GM19240 (cell line): ENCODE measurements at regions not wholly inside any gene's neighbourhood (a gene's known extent, or its start where the extent isn't known, plus 50 kb on each side); places are given as distances from the start of the nearest gene placed in this dataset.
"Not testable (repeated sequence)": the region's sequence is repeated elsewhere in the genome, so short reads cannot be mapped to it uniquely, and the experiment has no call there.

ENCODE experiments used
- DNase-seq: peaks from one replicate; pipeline ENCODE4 v3.0.0; 2011; ENCODE audit warnings: low spot score; ENCODE audit not compliant: insufficient read length

DNA sequence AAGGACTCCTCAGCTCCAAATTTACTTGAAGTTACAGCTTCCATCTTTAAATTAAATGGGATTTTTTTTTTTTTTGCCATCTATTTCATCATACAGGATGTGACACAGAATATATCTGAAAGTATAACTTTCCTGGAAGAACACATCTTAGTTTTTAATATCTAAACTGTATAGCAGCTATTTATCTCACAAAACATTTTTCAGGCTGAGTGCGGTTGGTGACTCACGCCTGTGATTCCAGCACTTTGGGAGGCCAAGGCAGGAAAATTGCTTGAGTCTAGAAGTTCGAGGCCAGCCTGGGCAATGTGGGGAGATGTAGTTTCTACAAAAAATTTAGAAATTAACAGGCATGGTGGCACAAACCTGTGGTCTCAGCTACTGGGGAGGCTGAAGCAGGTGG, 142.3 kb upstream of the KCNJ18 start:
- not testable (repeated sequence) for DNase-seq

DNA sequence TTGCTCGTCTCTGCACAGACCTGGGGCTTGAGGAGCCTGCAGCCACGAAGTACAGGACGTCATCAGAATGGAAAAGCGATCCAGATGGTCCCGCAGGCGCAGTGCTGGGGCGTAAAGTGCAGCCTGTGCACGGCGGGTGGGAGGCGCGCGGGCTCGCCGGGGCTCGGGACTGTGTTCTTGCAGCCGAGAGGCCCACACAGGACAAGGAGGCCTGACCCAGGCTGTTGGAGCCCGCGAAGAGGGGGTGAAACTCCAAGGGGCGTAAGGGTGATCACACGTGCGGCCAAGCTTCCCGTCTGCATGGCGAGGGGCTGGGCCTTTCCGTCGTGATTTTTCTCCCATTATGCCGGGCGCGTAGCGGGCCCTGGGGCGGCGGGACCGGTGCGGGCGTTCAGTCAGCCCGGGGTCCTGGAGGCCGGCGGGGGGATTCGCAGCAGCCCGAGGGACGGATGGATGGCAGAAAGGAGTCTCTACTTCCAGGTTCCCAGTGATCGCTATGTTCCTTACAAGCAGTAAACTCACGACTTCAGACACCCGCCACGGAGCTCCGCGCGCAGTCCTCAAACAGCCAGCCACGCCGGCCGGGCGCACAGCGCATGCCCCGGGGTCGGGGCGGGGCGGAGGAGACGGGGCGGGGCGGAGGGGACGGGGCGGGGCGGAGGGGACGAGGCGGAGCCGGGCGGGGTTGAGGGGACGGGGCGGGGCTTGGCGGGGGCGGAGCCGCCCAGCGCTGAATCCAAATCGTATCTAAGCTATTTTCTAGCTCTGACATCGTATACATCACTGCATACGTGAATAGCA, 141.0 kb upstream of the KCNJ18 start:
- no peak for DNase-seq

DNA sequence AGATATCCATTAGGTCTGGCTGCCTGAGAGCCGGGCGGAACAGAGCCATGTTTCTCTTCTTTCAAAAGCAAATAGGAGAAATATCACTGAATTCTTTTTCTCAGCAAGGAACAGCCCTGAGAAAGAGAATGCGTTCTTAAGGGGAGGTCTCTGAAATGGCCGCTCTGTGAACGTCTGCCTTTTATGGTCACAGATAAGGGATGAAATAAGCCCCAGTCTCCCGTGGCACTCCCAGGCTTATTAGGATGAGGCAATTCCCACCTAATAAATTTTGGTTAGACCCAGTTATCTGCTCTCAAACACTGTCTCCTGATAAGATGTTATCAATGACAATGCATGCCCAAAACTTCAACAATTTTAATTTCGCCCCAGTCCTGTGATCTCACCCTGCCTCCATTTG, 133.4 kb upstream of the KCNJ18 start:
- DNase-seq, result not testable (repeated sequence)

DNA sequence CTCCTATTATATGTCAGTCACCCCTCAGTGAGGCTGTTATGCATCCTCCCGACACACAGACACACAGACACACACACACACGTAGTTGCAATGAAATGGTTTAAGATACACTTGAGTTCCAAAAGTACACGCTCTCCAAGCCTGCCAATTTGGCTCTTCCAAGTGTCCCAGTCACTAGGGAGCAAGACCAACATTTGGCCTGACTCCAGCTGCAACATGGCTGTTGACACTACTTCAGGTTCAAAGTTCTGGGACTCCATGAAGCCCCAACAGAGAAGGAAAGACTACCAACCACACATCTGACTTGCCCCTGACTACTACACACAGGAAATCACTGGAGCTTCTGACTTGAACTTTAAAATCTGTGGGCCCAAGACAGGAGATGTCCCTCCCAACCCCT, 128.1 kb upstream of the KCNJ18 start:
- DNase-seq, result no peak

DNA sequence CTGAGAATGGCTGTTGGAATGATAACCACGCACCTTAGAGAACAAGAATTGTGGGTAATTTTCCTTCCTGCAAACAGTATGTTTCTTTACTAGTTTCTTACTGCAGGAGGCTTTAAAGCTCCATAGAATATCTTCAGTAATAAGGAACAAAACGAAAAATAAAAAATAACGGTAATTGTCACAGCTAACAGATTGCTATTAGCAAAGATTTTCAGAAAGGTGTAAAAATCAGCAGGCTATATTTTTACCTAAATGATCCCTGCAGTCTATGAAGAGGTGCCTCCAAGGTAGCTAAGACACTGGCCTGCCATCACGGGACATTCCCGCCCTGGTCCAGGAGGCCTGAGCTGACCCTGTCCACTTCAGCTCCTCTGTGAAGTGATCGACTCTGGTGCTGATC, 127.6 kb upstream of the KCNJ18 start:
- not testable (repeated sequence) for DNase-seq

DNA sequence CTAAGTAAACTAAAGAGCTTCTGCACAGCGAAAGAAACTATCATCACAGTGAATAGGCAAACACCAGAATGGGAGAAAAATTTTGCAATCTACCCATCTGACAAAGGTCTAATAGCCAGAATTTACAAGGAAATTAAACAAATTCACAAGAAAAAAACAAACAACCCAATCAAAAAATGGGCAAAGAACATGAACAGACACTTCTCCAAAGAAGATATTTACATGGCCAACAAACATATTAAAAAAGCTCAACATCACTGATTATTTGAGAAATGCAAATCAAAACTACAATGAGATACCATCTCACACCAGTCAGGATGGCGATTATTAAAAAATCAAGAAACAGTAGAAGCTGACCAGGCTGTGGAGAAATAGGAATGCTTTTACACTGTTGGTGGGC, 121.9 kb upstream of the KCNJ18 start:
- not testable (repeated sequence) for DNase-seq

DNA sequence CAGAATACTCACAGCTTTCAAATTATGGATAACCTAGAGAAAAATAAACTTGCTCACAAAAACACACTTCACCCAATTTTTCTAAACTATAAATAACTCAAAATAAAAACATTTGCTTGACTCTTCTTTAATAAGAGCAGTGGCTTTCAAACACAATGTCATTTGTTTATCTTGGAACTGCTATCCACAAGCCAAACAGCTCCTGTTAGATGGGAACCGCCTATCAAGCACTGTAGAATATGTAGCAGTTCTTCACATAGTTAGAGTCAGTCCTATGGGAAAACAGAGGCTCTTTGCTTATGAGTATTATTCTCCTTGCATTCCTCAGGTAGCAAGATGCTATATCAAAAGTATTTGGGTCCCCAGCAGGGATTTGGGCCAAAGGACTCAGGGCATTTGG, 120.2 kb upstream of the KCNJ18 start:
- DNase-seq, result not testable (repeated sequence)

DNA sequence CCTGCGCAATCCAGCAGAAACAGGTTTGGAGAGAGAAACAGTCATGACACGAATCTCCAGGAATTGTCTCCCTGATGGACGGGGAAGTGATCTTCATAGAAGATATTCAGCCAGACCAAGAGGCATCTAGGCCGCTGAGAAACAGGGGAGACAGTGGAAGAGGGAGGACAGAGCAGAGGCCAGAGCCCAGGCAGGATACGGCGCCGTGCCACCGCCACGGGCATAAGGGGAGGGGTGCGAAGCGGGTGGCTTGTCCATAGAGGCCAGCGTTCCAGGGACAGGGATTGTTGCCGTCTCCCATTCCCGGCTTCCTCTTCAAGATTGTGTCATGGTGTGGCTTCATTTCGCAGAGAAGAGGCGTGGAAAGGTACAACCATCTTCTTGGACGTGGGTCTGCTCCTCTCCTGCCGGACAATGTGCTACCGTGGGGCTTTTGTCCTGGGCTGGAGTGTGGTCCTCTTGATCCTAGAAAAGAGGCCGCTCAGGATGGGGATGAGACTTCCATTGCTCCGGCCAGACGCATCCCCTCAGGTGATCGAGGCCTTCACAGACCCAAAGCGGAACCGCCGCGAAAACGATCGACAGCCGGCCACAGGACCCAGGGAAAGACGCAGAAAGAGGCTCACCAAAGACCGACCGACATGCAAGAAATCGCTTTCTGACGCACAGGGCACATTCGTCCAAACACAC, 118.9 kb upstream of the KCNJ18 start:
- DNase-seq, result not testable (repeated sequence)

DNA sequence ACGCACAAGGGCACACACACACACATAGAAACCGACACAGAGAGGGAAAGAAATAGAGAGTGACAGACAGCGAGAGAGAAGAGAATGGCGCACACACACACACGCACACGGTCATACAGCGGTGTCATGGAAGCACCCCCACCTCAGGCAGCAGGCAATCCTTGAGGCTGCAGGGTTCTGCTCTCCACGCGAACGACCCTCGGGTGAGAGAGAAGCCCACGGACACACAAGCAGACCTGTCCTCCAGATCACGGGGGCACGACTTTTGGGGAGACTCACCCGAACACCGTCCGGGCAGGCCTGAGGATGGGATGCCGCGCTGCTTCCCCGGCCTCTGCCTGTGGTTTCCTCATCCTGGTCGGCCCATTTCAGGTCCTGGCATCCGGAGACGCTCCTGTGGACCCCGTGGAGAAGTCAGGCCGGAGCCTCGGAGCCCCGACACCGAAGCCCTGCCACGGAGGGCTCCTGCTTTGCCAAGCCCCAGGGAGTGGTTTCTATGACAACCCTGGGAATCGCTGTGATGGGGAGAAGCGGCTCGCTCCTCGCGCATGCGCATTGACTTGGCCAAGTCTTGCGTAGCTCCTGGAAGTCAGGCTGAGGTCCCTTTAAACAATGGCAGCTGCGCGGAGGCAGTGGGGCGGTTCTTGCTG, 118.2 kb upstream of the KCNJ18 start:
- no peak for DNase-seq

DNA sequence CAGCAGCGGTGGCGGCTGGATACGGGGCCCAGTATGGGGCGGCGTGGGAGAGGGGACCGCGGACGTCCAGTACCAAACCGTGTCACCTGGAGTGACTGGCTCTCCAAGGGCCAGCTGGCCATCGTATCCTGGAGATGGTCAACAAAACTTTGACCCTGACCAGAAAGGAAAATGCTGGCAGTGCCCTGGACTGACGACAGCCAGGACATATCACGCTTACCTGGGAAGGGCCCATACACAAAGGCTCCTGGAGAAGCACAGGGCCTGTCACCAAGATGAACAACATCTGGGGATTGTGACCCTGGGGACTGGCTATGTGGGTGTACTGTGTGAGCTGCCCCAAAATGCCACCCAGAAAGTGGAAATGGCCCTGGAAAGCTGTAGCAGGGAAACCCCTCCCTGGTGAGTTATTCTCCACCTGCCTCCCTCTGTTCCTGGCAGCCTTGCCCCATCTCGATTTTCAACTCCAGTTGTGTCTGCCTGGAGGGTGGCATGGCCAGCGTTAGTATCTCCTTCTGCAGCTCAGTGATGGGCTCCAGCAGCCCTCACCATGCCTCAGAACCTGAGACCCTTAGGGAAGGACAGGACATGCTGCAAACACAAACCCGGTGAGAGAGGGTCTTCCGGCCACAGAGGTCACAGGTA, 117.6 kb upstream of the KCNJ18 start:
- not testable (repeated sequence) for DNase-seq

DNA sequence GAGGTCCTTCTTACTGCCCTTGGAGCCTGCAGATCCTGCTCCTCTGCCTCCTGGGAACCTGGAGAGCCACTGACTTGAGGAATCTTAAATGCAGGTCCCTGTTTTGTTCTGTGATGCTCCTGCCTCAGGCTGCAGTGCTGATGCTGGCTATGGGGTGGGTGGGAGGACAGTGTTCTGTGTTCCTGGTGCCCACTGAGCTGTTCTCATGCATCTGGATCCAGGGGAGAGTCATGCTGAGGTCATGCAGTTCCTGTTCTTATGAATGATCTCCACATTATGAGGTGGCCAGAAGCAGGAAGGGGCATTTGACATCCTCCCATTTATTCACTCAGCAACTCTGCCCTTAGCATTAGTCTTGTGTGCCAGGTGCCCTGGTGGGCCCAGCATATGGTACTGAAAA, 113.5 kb upstream of the KCNJ18 start:
- DNase-seq, result not testable (repeated sequence)

DNA sequence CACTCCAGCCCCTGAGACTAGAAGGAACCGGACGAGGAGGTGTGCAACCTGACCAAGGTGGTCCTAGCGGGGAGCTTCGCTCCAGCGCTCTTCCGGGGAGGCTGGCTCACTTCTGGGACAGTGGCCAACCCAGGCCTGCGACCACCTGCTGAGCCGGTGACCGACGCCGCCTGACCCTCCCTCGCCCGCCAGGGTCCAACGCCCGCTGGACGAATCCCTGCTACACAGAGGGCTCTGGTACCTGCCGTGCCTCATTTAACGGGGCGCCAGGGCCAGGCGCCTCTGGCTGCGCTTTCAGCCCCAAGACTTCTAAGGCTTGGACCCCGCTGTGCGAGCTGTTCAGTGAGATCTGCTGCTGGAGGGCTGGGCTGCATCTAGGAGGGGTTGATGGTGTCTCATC, 99.5 kb upstream of the KCNJ18 start:
- no peak for DNase-seq

DNA sequence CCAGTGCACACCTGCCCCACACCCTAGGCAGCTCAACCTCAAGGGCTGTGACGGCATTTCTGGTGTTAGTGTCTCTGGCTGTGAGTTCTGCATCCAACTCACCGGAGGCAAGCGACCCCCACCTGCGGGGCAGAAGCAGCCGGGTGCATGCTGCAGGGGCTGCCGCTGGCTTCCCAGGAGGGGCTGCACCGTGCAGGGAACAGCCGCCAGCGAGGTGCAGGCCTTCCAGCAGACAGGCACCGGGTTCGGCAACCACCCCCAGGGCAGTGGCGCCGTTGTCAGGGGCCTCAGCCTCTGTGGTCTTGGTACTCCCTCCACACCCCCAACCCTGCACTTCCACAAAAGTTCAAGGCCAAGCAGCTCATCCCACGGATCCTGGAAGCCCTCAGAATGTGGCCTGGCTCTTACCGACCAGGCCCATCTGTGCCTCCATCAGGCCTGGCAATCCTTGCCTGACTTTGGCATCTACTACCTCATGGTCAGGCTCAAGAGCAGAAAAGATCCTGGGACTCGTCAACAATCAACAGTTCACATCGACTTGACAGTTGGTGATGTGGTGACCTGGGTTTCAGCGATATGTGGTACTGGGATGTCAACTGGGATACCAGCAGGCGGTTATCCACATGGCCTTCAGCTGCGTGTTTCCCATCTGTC, 98.7 kb upstream of the KCNJ18 start:
- not testable (repeated sequence) for DNase-seq

DNA sequence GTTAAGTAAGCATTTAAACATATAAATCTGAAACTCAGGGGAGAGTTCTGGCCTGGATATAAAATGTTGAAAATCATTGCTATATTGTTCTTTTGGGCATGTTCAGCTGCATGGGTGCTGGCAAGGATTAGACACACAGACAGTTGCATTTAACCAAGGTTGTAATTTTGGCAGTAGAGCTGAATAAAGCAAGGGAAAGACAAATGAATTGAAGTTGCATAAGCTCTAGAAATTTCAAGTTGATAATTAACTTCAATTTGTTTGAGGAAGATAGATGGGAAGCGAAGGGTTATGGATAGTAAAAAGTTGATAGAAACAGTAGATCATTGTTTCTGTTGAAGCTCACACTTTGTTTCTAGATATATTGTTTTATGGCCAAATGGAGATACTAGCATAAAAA, 97.2 kb upstream of the KCNJ18 start:
- DNase-seq, result no peak

DNA sequence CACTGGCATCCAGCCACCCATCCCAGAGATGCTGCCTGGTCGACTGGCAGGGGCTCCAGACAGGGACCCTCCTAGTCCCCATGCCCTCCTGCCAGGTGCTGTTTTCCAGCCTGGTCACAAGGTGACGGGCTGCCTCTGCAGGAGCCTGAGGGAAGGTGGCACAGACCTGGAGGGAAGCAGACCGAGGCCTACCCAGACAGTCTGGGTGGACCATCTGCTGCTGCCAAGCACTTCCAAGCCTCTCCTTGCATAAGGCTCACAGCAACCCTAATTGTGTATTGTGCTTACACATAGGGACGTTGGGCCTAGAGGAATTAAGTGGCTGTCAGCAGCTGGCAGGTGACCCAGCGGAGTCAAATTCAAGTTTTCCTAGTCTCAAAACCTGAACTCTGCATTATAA, 90.1 kb upstream of the KCNJ18 start:
- no peak for DNase-seq

DNA sequence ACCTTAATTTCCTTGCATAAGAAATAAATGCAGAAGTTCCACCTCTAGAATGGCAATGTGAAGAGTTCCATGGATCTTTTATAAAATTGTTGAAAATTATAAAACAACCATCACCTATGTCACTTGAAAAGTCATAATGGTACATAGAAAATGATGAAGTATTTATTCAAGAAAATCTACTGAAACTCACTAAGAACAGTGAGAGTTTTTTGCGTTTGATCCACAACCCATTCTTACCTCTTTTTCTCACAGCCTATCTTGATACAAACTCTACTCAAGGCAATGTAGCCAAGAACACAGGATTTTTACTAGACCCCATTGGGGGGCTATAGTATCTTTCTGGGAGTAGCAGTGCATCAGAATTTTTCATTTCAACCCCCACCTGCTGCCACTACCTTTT, 89.0 kb upstream of the KCNJ18 start:
- DNase-seq, result not testable (repeated sequence)

DNA sequence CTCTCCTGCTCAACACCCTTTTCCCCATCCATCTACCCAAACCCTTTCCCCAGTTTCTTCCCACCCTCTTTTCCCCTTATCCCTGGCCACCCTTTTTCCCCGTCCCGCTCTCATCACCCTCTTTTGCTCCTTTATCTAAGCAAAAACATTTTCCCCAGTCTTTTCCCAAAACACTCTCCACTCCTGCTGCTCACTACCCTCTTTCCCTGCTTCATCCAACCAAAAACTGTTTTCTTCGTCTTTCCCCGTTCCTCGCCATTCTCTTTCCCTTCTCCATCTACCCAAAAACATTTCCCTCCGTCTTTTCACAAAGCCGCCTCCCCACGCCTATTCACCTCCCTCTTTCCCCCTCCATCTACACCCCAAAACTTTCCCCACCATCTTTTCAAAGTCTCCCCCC, 80.9 kb upstream of the KCNJ18 start:
- not testable (repeated sequence) for DNase-seq

DNA sequence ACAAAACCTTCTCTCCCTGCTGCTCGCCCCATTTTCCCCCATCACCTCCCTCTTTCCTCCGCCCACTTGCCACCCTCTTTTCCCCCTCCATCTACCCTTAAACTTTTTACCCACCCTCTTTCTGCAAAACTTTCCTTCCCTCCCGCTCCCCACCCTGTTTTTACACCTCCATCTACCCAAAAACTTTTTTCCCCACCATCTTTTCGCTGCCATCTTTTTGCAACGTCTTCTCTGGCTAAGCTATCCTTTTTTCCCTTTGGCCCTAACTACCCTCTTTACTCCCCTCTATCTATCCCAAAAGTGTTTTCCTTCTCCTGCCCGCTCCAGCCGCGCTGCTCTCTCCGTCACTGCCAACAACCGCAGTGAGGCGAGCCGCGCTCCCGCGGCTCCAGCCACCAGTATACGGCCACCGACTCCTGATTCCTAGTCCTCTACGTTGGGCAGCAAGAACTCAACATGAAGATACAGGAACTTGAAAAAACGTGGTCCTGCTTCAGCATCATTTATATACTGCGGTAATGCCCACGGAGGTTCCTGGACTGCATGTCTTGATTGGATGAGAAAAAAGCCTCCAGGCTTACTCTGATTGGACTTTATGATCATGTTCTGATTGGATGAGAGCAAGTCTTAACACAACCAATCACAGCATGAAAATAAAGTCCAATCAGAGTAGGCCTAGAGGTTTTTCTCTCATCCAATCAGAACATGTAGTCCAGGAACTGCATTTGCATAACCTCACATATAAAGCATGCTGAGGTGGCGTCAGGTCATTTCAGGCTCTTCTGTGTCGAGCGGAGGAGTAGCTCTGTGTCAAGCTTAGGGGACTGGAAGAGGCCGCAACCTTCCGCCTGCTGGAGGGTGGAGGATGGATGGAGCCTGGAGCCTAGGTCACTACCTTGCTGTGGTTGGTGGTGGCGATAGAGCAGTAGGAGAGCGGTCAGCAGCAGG, 79.9 kb upstream of the KCNJ18 start:
- not testable (repeated sequence) for DNase-seq

DNA sequence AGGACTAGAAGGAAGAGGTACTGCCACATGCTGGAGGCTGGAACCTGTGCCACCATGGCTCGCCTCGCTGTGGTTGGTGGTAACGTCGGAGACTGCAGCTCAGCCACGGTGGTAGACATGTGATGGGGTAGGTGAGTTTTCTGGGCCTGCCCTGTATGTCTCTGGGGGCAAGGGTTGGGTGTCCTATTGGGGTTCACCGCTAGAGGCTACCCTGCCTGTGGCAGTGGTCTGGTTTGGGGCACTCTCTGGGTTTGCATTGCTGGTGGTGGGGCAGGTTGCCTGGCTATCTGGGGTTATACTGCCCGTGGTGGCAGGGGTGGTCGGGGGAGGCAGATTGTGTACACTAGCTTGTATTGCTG, 79.3 kb upstream of the KCNJ18 start:
- DNase-seq, result no peak

DNA sequence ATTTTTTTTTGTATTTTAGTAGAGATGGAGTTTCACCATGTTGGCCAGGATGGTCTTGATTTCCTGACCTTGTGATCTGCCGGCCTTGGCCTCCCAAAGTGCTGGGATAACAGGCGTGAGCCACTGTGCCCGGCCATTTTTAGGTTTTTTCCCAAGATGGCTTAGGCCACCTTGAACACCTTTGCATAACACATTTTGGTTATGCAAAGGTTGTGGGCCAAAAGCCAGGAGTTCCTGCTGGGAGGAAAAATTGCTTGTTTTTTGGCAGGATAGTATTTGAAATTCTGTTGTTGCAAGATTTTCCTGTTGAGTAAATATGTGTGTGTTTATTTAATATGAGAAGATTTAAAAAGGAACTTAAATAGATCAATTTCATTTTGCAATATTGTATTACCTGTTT, 65.3 kb upstream of the KCNJ18 start:
- DNase-seq, result not testable (repeated sequence)
